AG04449 (cell line): ENCODE measurements at regions not wholly inside any gene's neighbourhood (a gene's known extent, or its start where the extent isn't known, plus 50 kb on each side); places are given as distances from the start of the nearest gene placed in this dataset.

Experiments used
- CTCF ChIA-PET: fragments of 350-600 bp; formaldehyde crosslinking; extraction: SDS; loops from one replicate; lab custom pipeline; 2021; ENCODE audit warnings: antibody characterized with exemption; lab: Yijun Ruan, JAX
- POLR2A ChIA-PET: fragments of 400-600, 350-600 bp; formaldehyde crosslinking; extraction: SDS; loops from one replicate; lab custom pipeline; 2020; ENCODE audit warnings: antibody characterized with exemption, inconsistent platforms; lab: Yijun Ruan, JAX
- DNase-seq: peaks from one replicate; pipeline ENCODE4 v3.0.0-alpha.2; 2010; ENCODE audit warnings: low read depth, low spot score
- H3K4me3 ChIP-seq: 2 replicates; pipeline ENCODE4 v1.5.1; 2011; ENCODE audit warnings: low read depth, mild to moderate bottlenecking, control low read depth, low read length
- CTCF ChIP-seq: IDR thresholded peaks from one replicate; pipeline ENCODE4 v1.5.1; 2011; ENCODE audit warnings: mild to moderate bottlenecking, moderate library complexity, low read length, control low read depth, inconsistent platforms; ENCODE audit not compliant: insufficient read depth; ENCODE audit errors: missing control alignments

GRCh38 chr1:185598332-185598731, 135.9 kb upstream of the HMCN1 start:
- H3K4me3 ChIP-seq = no peak overlapping the region
- CTCF ChIA-PET = interaction anchor here (0.9 kb wide), 1 partner anchor 82 kb away, joined by 3 read pairs; no protein-coding TSS in a partner anchor
- POLR2A ChIA-PET = no interaction called here
- no peak for TF ChIP-seq CTCF
- DNase-seq = no peak

- CTCF ChIA-PET = interaction anchor here (0.7 to 3.5 kb wide), 46 partner anchors 9 to 426 kb away, joined by 3 to 25 read pairs (median 4); no protein-coding TSS in a partner anchor
- no peak overlapping the region for H3K4me3 ChIP-seq
- no peak for DNase-seq
- POLR2A ChIA-PET = no interaction called here
- TF ChIP-seq CTCF = peak; percentile 61
Observed at GRCh38 chr1:185595835-185596667, 138.1 kb upstream of the HMCN1 start.

GRCh38 chr1:185594786-185595410, 139.3 kb upstream of the HMCN1 start:
- ChIA-PET POLR2A (no interaction called here), CTCF (interaction anchor here (0.7 to 3.5 kb wide), 30 partner anchors 9 to 356 kb away, joined by 3 to 25 read pairs (median 8); no protein-coding TSS in a partner anchor)
- DNase-seq = no peak
- no peak overlapping the region for H3K4me3 ChIP-seq
- no peak for TF ChIP-seq CTCF

- no peak overlapping the region for H3K4me3 ChIP-seq
- CTCF ChIA-PET = interaction anchor here (1.2 kb wide), 1 partner anchor 76 kb away, joined by 4 read pairs; no protein-coding TSS in a partner anchor
- DNase-seq = no peak
- POLR2A ChIA-PET = no interaction called here
- no peak for TF ChIP-seq CTCF
Observed at GRCh38 chr1:185593271-185593670, 140.9 kb upstream of the HMCN1 start.

- no peak for TF ChIP-seq CTCF
- ChIA-PET POLR2A (no interaction called here), CTCF (interaction anchor here (4.5 kb wide), 1 partner anchor 10 kb away, joined by 22 read pairs; no protein-coding TSS in a partner anchor)
- H3K4me3 ChIP-seq = no peak overlapping the region
- DNase-seq = no peak
Observed at GRCh38 chr1:185585770-185586169, 148.4 kb upstream of the HMCN1 start.
